ENCODE measurements at regions not wholly inside any gene's neighbourhood (a gene's known extent, or its start where the extent isn't known, plus 50 kb on each side); places are given as distances from the start of the nearest gene placed in this dataset.
A peak's percentile ranks its signal among the peaks of the same experiment; 100 is the strongest.

DNA sequence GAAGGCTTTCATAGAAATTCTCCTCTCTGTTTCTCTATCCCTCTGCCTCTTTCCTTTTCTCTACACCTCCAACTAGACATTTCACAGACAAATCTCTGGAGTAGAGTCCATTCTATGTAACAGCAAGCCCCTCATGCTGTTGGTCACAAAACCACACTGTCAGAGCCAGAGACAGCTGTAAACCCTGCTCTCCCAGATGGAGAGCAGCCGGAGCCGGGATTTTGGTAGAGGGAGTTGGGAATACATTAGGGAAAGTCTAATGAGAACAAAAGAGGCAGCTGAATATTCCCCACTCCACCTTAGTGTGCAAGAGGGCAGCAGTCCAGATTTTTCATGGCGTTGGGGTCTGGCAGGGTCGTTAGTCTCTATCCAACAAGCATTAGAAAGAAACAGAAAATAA, 68.3 kb upstream of the EDN1 start:
- DNase-seq: no peak

DNA sequence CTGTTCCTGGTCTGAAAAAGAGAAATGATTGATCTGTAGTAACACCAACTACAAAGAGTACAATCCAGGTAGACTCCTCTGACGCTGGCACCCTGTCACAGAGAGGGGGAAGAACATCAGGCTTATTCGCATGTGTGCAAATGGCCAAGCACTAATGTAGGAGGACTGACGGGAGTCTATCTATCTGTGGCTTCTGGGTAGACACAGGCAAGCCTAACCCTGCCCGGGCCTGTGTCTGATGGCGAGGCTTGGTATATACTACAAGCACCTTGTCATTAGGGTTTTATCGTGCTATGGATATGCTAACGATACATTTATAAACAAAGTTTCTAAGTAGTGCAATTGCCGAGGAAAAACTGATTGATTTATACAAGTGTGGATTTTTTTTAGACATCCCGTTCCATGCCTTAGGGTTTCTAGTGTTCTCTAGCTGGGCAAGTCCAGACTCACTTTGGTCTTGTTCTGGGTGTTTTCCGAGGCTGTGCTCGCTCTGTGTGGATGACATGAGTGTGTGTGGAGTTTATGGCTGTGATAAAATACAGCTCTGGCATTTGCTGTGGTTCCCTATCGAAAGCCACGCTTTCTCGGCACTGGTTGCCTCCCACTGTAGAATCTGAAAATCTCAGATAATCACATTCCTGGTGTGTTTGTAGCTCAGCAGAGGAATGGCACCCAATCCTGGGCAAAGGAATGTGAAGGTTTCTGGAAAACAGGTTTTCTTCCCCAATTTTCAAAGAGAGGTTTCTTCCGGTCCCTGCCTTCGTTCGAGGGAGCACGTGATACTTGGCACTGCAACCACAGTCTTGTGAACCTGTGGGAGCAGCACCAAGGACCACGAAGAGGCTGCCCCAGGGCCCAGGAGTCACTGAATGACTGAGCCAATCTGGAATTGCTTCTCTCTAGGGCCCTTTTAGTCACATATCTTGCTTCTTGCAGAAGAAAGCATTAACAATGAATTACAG, 67.5 kb upstream of the EDN1 start:
- no peak for DNase-seq

DNA sequence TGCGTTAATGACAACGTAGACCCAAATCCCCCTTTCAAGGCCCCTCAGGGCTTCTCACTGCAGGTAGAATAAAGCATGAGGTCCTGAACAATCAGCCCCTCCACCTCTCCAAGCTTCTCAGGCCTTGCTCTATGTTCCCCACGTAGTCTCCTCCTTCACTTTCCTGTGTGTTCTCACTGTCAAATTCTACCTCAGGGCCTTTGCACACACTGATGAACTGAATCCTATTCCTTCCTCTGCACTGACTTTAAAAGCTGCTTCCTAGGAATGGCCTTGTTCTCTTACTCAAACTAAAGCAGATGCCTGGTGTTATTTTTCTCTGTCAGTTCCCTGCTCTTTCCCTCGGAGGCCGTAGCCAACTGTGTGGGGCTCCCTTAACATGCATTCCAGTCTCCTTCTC, 66.8 kb upstream of the EDN1 start:
- DNase-seq: no peak

DNA sequence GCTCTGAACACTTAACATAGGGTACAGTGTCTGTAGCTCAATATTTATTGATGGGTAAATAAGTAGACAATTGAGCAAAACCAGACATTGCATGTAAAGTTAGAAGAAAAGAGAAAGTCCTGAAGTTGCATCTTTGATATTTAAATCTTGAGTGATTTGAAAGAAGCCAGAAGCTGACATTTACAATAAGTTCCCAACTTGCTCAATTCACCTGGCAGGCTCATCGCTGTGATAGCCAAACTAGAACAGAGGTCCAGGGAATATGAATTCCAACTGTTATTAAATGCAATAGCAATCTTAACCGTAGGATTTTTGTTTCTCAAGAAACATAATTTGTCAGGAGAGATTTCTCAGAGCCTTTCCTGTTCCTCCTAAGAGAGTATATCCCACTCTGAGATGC, 65.9 kb upstream of the EDN1 start:
- DNase-seq: no peak

DNA sequence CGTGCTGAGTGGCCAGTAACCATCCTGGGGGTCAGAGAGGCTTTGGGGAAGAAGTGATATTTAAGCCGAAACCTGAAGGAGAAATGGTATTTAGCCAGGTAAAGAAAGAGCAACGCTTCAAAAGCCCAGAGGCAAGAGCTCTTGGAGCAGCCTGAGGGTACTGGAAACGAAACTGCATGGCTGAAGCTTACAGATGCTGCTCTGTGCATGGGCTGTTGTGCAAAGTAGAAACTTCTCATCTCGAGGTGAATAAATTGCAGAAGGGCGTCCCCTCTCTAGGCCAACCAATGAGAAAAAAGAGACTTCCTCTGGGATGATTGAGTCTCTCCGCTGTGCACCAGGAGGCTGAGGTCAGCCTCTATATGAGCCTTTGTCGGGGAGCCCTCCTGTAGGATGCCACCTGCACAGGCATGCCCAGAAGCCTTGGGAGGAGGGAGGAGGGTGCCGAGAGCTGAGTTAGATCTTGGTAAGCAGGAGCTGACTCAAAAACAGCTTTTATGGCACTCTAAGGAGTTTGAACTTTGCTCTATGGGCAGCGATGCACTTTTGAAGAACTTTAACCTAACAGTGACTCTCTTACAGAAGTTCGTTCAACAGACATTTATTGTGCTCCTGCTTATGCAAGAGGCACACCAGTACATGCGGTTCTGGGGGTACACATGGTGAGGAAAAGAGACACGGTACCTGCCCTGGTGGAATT, 61.6 kb upstream of the EDN1 start:
- DNase-seq: no peak

DNA sequence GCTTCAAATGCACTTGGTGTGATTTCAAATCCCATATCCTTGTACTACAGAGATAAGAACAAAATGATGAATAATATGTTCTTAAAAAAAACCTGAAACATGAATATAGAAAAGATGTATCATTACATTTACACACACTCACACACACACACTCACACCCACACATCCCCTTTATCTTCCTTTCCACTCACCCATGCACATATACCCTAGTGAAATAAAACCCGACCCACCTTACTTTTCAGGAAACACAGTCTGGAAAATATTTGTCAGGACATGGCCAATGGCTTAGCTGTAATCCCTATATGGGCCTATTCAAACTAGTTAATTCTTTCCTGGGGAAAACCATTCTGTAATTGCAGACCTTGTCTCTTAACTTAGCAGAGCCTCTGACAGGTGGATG, 60.8 kb upstream of the EDN1 start:
- DNase-seq: no peak

DNA sequence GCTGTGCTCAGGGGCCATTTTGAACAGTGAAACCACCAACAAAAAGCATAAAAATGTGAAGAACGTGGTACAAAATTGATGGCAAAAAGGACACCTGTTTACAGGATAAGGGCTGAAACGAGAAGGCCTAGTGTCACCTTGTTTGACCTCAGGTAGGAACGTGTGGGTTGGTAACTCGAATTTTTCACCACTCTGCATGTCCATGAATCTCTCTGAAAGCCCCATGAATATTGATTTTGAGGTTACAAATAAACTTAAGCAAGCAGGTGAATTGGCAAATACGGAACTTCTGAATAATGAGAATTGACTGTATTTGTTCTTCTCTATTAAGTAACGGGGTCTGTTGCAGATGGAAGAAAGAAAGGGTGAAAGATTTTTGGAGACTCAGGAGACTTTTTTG, 59.6 kb upstream of the EDN1 start:
- no peak for DNase-seq

DNA sequence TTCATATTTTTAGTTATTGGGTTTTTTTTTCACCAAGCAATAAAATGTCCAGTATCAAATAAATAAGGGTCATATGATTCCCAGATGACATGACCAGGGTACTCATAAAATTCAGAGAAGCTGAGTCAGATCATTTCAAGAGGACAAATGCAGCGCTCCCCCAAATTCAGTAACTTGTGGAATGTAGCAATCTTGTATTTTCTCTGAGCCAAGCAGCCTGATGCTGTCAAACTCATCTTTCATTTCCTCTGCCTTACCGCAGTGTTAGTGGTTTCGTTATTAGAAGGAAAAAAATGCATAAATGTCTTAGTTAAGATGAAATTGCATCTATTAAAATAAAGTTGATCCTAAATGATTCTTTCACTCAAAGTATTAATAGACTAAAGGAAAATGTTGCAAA, 57.8 kb upstream of the EDN1 start:
- DNase-seq: no peak

DNA sequence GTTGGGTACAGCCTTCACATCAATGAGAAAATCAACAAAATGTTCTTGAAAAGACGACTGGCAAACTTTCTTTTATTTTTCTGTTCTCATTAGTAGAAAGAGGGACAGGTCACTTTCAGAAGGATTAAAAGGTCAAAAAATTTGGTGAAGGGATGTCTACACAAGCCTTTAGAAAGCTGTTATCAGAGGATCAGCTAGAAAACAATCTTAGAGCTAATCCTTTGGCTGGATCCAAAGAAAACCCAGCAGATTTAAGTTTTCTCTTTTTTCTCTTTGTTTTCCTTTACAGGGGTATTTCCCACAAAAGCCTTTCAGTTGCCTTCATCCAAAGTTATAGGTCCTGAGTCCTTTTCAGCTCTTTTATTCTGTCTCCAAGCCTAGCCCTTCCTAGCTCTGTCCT, 57.3 kb upstream of the EDN1 start:
- DNase-seq: no peak

DNA sequence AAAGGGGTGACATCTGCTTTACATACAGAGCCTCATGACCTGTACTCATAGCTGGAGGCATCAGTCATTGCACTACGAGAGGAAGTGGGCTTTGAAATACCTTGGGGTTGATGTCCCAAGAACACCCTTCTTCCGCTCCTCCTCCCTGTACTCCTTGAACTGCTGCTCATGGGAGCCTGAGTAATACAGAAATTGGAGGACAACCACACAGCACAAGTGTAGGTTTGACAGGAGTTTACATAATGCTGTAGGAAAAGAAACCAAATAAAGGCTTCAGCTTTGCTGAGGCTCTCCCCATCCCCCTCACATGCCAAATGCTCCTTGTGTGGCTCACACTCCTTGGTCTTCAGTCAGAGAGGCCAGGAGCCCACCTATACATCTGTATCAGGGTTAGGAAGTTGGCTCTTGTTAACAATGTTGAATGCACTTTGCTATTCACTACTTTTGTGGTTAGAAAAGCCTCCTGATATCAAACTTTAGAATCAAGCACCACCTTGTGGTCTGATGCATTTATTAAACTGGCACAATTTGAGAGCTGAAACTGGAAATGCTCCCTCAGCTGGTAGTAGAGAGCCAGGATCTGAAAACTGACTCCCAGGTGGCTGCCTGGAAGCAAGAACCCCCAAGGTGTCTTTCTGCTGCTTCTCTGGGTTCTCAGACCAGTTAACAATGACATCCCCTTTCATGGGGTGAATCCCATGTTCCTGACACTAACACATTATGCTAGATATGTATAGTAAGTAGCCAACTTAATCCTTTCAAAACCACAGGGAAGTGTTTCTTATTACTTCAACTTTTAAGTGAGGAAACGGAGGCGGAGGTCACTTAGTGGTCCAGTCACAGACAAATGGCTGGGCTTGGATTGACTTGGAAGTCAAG, 56.2 kb upstream of the EDN1 start:
- DNase-seq: peak in 33 of 51 donors; percentile 1 to 86 (median 18)

DNA sequence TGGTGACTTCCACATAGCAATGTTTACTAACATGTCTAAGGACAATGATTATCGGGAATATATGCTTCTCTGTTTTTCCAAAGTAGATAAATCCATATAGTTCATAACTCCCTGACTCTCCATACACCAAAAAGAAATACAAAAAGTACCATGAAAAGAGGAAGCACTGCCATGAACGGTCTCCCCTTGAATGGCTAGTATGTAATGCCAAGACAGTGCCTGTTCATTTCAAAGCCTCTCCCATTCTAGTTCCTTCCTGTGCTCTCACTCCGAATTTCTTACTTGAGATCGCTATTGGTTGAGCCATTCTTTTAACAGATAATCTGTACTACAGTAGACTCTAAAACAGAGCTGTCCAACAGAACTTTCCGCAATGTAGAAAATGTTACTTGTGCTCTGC, 54.8 kb upstream of the EDN1 start:
- DNase-seq: no peak

DNA sequence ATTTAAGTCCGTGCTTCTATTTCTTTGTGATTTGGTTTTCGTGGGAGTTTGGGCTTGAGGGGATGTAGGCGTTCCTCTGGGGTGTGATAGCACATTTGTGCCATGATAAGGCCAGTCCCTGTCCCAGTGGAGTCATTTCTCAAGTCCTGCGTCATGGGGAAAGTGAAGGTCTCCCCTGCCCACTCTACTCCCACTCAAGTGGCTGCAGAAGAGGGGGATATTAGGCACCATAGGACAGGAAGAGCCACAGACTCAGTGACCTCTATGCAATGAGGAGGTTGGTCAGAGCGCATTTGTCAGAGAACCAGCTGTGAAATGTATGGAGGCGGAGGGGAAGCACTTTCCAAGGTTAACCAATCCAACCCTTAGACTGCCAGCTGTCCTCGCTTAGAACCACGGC, 51.9 kb upstream of the EDN1 start:
- DNase-seq: no peak

Measured in hypothalamus (tissue), 51 donors.